Stimulated activated effector memory CD8-positive, alpha-beta T cell treated with anti-CD3 and anti-CD28 coated beads, Interleukin-12 subunit alpha, Interleukin-12 subunit beta, amount 100 ng/mL, for 72 hours (primary cell): ENCODE measurements at regions not wholly inside any gene's neighbourhood (a gene's known extent, or its start where the extent isn't known, plus 50 kb on each side); places are given as distances from the start of the nearest gene placed in this dataset.

ENCODE experiments used
- ATAC-seq: fragments of 150-1000 bp; cut with Tn5 transposase; 2 replicates; pipeline ENCODE4 v1.10.0; 2021
- DNase-seq, 2 donors: peaks; one replicate each; pipeline ENCODE4 v3.0.0; 2021 to 2022; ENCODE audit warnings: low spot score in 2 of 2
- H3K27ac Mint-ChIP-seq: one replicate; pipeline ENCODE4 v1.8.0; 2022; ENCODE audit warnings: mild to moderate bottlenecking, mixed read lengths
- H3K36me3 Mint-ChIP-seq: one replicate; pipeline ENCODE4 v1.8.0; 2022; ENCODE audit warnings: mild to moderate bottlenecking, mixed read lengths
- H3K4me1 Mint-ChIP-seq: one replicate; pipeline ENCODE4 v1.8.0; 2022; ENCODE audit warnings: mixed read lengths
- H3K4me3 Mint-ChIP-seq: one replicate; pipeline ENCODE4 v1.8.0; 2022; ENCODE audit warnings: mild to moderate bottlenecking, mixed read lengths
- H3K9me3 Mint-ChIP-seq: one replicate; pipeline ENCODE4 v1.8.0; 2022; ENCODE audit warnings: mixed read lengths

DNA sequence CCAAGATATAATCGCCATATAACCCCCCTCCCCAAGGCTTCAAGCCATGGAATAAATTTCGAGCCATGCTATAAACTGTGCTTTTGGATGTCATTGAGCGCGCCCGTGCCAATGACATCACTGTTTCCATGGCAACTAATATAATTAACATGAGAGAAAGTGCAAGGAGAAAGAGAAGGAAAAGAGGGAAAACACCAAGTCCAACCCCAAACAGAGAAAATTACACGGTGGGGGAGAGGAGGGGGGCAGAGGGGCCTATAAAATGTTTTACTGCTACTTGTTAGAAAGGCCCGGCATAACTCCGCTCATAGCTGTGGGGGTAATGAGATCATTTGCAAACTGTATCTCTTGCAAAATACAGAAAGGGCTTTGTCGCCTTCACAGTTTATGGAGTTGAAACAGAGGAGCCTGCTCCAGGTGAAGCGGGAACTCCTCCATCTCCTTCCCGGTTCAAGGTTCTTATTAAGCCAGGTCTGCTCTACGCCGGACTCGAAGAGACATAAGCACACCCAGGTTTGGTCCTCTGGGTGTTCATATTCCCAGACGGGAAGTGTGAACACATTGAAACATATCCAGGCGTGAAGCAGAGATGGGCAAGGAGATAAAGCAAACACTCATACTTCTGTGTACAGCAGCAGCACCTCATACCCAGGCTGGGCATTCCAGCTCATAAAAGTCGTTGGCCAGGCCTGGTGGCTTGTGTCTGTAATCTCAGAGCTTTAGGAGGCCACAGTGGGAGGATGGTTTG, 99.1 kb upstream of the MAP1LC3B2 start:
- H3K4me3 Mint-ChIP-seq = no peak overlapping the region
- no peaks in the 10 kb centered on the region for H3K36me3 Mint-ChIP-seq
- DNase-seq (no peak), ATAC-seq (no peak)
- no peaks in the 10 kb centered on the region for H3K4me1 Mint-ChIP-seq
- H3K27ac Mint-ChIP-seq = no peak overlapping the region
- H3K9me3 Mint-ChIP-seq = no peaks in the 10 kb centered on the region

GRCh38 chr12:116461060-116461459, 98.1 kb upstream of the MAP1LC3B2 start:
- Mint-ChIP-seq H3K36me3 (no peaks in the 10 kb centered on the region), H3K9me3 (no peaks in the 10 kb centered on the region), H3K4me1 (no peaks in the 10 kb centered on the region), H3K4me3 (no peak overlapping the region), H3K27ac (no peak overlapping the region)
- ATAC-seq = no peak
- no peak for DNase-seq

GRCh38 chr12:116463366-116463765, 95.8 kb upstream of the MAP1LC3B2 start:
- no peaks in the 10 kb centered on the region for H3K4me1 Mint-ChIP-seq
- no peak for DNase-seq
- ATAC-seq = no peak
- H3K9me3 Mint-ChIP-seq = no peaks in the 10 kb centered on the region
- H3K27ac Mint-ChIP-seq = no peak overlapping the region
- no peaks in the 10 kb centered on the region for H3K36me3 Mint-ChIP-seq
- H3K4me3 Mint-ChIP-seq = no peak overlapping the region

DNA sequence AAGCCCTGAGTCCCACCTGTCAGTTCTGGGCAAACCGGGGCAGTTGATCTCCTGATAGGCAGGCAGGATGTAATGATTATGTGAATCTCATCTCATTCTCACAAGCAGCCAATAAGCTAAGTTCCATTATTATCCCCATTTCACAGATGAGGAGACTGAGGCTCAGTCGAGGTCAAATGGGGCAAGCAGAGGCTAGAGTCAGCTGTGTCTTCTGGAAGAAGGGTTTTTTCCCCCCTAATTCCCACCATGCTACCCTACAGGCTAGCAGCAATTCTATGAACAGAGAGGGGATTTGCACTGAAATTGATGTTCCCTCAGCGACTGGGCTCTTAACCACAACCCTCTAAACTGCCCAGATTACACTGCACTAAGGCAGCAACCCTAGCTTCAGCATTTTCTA, 93.8 kb upstream of the MAP1LC3B2 start:
- DNase-seq (no peak), ATAC-seq (no peak)
- Mint-ChIP-seq H3K9me3 (no peaks in the 10 kb centered on the region), H3K4me1 (no peaks in the 10 kb centered on the region), H3K36me3 (no peaks in the 10 kb centered on the region), H3K4me3 (no peak overlapping the region), H3K27ac (no peak overlapping the region)

DNA sequence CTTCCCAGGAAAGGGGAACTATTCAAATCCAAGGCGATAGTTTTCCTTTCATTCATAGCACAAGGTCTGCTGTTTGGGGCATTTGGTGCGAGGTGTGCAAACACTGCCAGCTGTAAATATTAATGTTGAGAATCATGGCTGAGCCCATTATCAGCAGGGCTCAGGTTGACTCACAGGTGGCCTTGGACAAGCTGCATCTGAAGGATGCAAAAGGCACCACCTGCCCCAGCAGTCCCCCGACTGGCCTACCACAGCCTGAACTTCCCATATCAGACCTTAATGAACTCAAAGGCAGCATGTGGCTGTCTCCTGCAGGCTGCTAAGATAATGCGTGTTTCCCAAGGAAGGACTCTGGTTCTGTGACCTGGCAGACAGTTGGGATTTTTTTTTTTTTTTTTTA, 93.3 kb upstream of the MAP1LC3B2 start:
- Mint-ChIP-seq H3K9me3 (no peaks in the 10 kb centered on the region), H3K4me1 (no peaks in the 10 kb centered on the region), H3K36me3 (no peaks in the 10 kb centered on the region), H3K4me3 (no peak overlapping the region), H3K27ac (no peak overlapping the region)
- DNase-seq = no peak
- ATAC-seq = no peak

- Mint-ChIP-seq H3K4me3 (no peak overlapping the region), H3K9me3 (no peaks in the 10 kb centered on the region), H3K4me1 (no peaks in the 10 kb centered on the region), H3K27ac (no peak overlapping the region), H3K36me3 (no peaks in the 10 kb centered on the region)
- ATAC-seq (no peak), DNase-seq (no peak)
These were observed 92.6 kb upstream of the MAP1LC3B2 start for GRCh38 chr12:116466536-116466935.

DNA sequence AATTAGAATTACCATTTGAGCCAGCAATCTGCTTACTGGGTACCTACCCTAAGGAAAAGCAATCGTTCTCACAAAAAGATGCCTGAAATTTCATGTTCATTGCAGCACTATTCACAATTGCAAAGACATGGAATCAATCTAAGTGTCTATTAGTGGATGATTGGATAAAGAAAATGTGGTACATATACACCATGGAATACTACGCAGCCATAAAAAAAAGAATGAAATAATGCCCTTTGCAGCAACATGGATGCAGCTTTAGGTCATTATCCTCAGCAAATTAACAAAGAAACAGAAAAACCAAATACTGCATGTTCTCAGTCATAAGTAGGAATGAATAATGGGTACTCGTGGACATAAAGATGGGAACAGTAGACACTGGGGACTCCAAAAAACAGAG, 89.8 kb upstream of the MAP1LC3B2 start:
- DNase-seq (no peak), ATAC-seq (no peak)
- no peak overlapping the region for H3K4me3 Mint-ChIP-seq
- peaks cover 2% of the 10 kb centered on the region for H3K9me3 Mint-ChIP-seq
- H3K36me3 Mint-ChIP-seq = no peaks in the 10 kb centered on the region
- no peak overlapping the region for H3K27ac Mint-ChIP-seq
- H3K4me1 Mint-ChIP-seq = no peaks in the 10 kb centered on the region

DNA sequence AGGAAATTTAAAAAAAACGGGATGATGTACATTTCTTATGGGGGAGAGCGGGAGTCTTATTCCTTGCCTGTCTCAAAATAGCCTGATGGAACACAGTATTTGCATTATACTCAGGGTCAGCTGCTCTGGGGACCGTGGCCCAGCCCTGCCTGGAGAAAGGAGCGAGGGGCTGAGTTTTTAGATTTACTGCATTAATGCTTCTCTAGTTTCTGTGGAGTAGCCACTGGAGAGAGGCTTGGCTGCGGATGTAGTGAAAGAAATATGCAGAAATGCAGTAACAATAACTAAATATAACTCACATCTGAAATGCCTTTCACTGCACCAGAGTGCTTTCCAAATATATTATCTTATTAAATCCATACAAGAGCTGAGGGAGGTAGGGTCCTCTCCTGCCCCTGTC, 87.6 kb upstream of the MAP1LC3B2 start:
- DNase-seq (no peak), ATAC-seq (no peak)
- H3K36me3 Mint-ChIP-seq = no peaks in the 10 kb centered on the region
- H3K4me3 Mint-ChIP-seq = no peak overlapping the region
- H3K27ac Mint-ChIP-seq = no peak overlapping the region
- H3K4me1 Mint-ChIP-seq = no peaks in the 10 kb centered on the region
- H3K9me3 Mint-ChIP-seq = peaks cover 2% of the 10 kb centered on the region

DNA sequence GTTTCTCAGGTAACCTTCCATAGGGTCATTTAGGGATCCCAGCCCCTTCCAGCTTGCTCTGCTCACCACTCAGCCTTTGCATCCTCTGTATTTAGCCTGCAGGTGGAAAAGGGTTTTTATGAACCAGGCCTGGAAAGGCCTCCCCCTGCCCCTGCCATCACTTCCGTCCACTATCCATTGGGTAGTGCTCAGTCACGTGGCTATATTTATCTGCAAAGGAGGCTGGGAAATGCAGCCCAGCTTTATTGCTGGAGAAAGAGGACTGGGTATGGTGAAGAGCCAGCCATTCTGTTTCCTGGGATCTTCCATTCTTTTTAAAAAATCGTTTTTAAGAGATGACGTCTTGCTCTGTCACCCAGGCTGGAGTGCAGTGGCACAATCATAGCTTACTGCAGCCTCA, 87.0 kb upstream of the MAP1LC3B2 start:
- no peak for ATAC-seq
- Mint-ChIP-seq H3K4me1 (no peaks in the 10 kb centered on the region), H3K4me3 (no peak overlapping the region), H3K27ac (no peak overlapping the region), H3K36me3 (no peaks in the 10 kb centered on the region), H3K9me3 (peaks cover 2% of the 10 kb centered on the region)
- DNase-seq = no peak

DNA sequence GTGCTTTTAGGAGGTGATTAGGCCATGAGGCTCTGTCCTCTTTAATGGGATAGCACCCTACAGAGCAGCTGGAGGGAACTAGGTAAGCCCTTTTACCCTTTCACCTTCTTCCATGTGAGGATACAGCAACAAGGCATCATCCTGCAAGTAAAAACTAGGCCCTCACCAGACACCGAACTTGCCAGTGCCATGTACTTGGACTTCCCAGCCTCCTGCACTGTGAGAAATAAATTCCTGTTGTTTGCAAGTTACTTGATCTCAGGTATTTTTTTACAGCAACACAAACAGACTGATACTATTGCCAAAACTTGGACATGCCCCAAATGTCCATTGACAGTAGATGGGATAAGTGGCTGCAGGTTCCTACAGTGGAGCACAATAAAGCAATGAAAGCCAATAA, 85.8 kb upstream of the MAP1LC3B2 start:
- Mint-ChIP-seq H3K4me1 (no peaks in the 10 kb centered on the region), H3K27ac (no peak overlapping the region), H3K36me3 (no peaks in the 10 kb centered on the region), H3K9me3 (peaks cover 2% of the 10 kb centered on the region), H3K4me3 (no peak overlapping the region)
- ATAC-seq (no peak), DNase-seq (no peak)

DNA sequence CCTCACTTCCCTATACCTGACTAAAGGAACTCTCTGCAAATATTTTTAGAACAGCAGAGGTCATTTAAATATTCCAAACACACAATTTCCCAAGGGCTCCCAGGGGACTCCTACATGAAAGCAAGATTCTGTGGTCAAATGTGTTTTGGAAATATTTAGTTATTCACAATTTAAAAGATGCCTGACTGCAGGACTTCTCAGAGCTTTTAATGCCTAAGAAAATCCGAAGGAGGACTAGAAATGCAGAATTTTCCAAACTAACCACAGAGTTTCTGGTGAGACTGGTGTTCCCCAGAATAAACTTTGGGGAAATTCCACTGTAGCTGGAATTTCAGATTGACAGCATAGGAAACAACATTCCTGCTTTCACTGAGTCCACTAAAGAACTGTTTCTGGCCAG, 84.8 kb upstream of the MAP1LC3B2 start:
- Mint-ChIP-seq H3K4me3 (no peak overlapping the region), H3K9me3 (peaks cover 2% of the 10 kb centered on the region), H3K4me1 (no peaks in the 10 kb centered on the region), H3K27ac (no peak overlapping the region), H3K36me3 (no peaks in the 10 kb centered on the region)
- ATAC-seq (no peak), DNase-seq (no peak)

GRCh38 chr12:116474899-116475298, 84.3 kb upstream of the MAP1LC3B2 start:
- peaks cover 2% of the 10 kb centered on the region for H3K9me3 Mint-ChIP-seq
- no peak overlapping the region for H3K27ac Mint-ChIP-seq
- no peak for ATAC-seq
- no peak overlapping the region for H3K4me3 Mint-ChIP-seq
- H3K4me1 Mint-ChIP-seq = no peaks in the 10 kb centered on the region
- no peaks in the 10 kb centered on the region for H3K36me3 Mint-ChIP-seq
- DNase-seq = no peak

DNA sequence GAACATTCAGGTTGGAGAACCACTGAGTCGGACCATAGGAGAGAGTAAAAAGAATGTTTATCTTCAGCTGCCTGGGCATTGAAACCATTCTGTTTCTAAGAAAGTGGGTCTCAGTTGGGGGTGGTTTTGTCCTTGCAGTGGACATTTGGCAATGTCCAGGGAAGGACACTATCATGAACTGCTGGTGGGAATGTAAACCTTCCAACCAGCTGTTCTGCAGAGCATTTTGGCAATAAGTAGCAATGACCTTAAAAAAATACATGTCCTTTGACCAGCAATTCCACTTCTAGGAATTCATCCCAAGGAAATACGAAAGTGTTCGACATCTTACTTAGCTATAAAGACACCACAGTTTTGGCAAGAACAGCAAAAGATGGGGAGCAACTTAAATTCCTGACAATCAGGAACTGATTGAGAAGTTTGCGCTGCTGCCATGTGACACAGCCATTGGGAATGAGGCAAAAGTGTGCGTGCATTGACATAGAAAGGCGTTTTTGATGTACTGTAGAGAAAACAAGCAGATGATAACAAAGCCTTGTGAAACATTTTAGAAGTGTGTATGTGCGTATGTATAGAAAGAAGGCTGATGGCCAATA, 82.9 kb upstream of the MAP1LC3B2 start:
- Mint-ChIP-seq H3K36me3 (no peaks in the 10 kb centered on the region), H3K27ac (no peak overlapping the region), H3K4me3 (no peak overlapping the region), H3K9me3 (peaks cover 2% of the 10 kb centered on the region), H3K4me1 (peaks cover 5% of the 10 kb centered on the region)
- DNase-seq (no peak), ATAC-seq (no peak)

GRCh38 chr12:116478243-116478773, 80.9 kb upstream of the MAP1LC3B2 start:
- H3K4me3 Mint-ChIP-seq = no peak overlapping the region
- no peak overlapping the region for H3K27ac Mint-ChIP-seq
- DNase-seq = no peak
- H3K36me3 Mint-ChIP-seq = no peaks in the 10 kb centered on the region
- peaks cover 2% of the 10 kb centered on the region for H3K9me3 Mint-ChIP-seq
- ATAC-seq = no peak
- peaks cover 5% of the 10 kb centered on the region for H3K4me1 Mint-ChIP-seq

GRCh38 chr12:116480210-116480810, 78.9 kb upstream of the MAP1LC3B2 start:
- Mint-ChIP-seq H3K4me3 (no peak overlapping the region), H3K36me3 (no peaks in the 10 kb centered on the region), H3K27ac (no peak overlapping the region), H3K9me3 (no peaks in the 10 kb centered on the region), H3K4me1 (peaks cover 5% of the 10 kb centered on the region)
- ATAC-seq (no peak), DNase-seq (no peak)

- no peak overlapping the region for H3K27ac Mint-ChIP-seq
- ATAC-seq (no peak), DNase-seq (no peak)
- no peaks in the 10 kb centered on the region for H3K9me3 Mint-ChIP-seq
- peaks cover 5% of the 10 kb centered on the region for H3K4me1 Mint-ChIP-seq
- no peak overlapping the region for H3K4me3 Mint-ChIP-seq
- H3K36me3 Mint-ChIP-seq = no peaks in the 10 kb centered on the region
These were observed 77.5 kb upstream of the MAP1LC3B2 start for GRCh38 chr12:116481726-116482125.
